ENCODE measurements at regions not wholly inside any gene's neighbourhood (a gene's known extent, or its start where the extent isn't known, plus 50 kb on each side); places are given as distances from the start of the nearest gene placed in this dataset.

- no peak for TF ChIP-seq CTCF (IDR thresholded peaks at IDR 0.05)
- TF ChIP-seq POLR2A (IDR thresholded peaks at IDR 0.05), result no peak
These were observed 442.1 kb downstream of the POTEH start for GRCh38 chr22:16131918-16132317.
